CD4-positive, alpha-beta memory T cell (primary cell): ENCODE measurements at regions not wholly inside any gene's neighbourhood (a gene's known extent, or its start where the extent isn't known, plus 50 kb on each side); places are given as distances from the start of the nearest gene placed in this dataset.
A peak's percentile ranks its signal among the peaks of the same experiment; 100 is the strongest.

Experiments
- CTCF ChIA-PET: fragments of 350-600 bp; sonication (Branson Sonifier 250); formaldehyde crosslinking; loops from one replicate; lab custom pipeline; 2021; ENCODE audit warnings: inconsistent platforms; ENCODE audit not compliant: partially characterized antibody; lab: Charles Lee
- POLR2A ChIA-PET: fragments of 350-600 bp; sonication (Branson Sonifier 250); formaldehyde crosslinking; loops from one replicate; lab custom pipeline; 2021; ENCODE audit not compliant: partially characterized antibody; lab: Charles Lee
- DNase-seq, 5 donors: peaks; one replicate each; pipeline versions ENCODE4 v3.0.0 to v3.0.0-alpha.2; 2020 to 2022; ENCODE audit warnings: mixed read lengths in 1 of 5
- H3K27ac ChIP-seq: one replicate; pipeline ENCODE4 v1.7.0; 2013; ENCODE audit warnings: low read depth, low read length
- H3K27me3 ChIP-seq: 2 replicates; pipeline ENCODE4 v1.7.0; 2013; ENCODE audit warnings: mild to moderate bottlenecking, low read length, moderate library complexity; ENCODE audit not compliant: insufficient read depth
- H3K36me3 ChIP-seq: 2 replicates; pipeline ENCODE4 v1.7.0; 2013; ENCODE audit warnings: mild to moderate bottlenecking, low read length, moderate library complexity; ENCODE audit not compliant: insufficient read depth
- H3K4me1 ChIP-seq: 2 replicates; pipeline ENCODE4 v1.7.0; 2013; ENCODE audit warnings: mild to moderate bottlenecking, low read length, moderate library complexity; ENCODE audit not compliant: insufficient read depth
- H3K4me3 ChIP-seq, 2 donors: one replicate each; pipeline ENCODE4 v1.7.0; 2013; ENCODE audit warnings: low read length in 2 of 2, mild to moderate bottlenecking in 1 of 2
- H3K9me3 ChIP-seq, 2 donors: one replicate each; pipeline ENCODE4 v1.7.0; 2013; ENCODE audit warnings: low read length in 2 of 2, control low read depth in 1 of 2; ENCODE audit not compliant: control insufficient read depth in 1 of 2
- H3K27ac Mint-ChIP-seq, 7 donors: one replicate each; pipeline ENCODE4 v1.8.0; 2020 to 2021; ENCODE audit warnings: mixed read lengths in 7 of 7, mild to moderate bottlenecking in 6 of 7, inconsistent platforms in 3 of 7, moderate library complexity in 3 of 7
- H3K27me3 Mint-ChIP-seq, 2 donors: one replicate each; pipeline ENCODE4 v1.8.0; 2020 to 2021; ENCODE audit warnings: mixed read lengths in 2 of 2
- H3K36me3 Mint-ChIP-seq, 2 donors: one replicate each; pipeline ENCODE4 v1.8.0; 2020 to 2021; ENCODE audit warnings: mixed read lengths in 2 of 2, inconsistent platforms in 1 of 2, mild to moderate bottlenecking in 1 of 2
- H3K4me1 Mint-ChIP-seq, 4 donors: one replicate each; pipeline ENCODE4 v1.8.0; 2020 to 2021; ENCODE audit warnings: mixed read lengths in 4 of 4, mild to moderate bottlenecking in 1 of 4
- H3K4me3 Mint-ChIP-seq, 8 donors: one replicate each; pipeline ENCODE4 v1.8.0; 2020 to 2021; ENCODE audit warnings: mixed read lengths in 8 of 8, mild to moderate bottlenecking in 7 of 8, moderate library complexity in 6 of 8, inconsistent platforms in 3 of 8
- H3K9me3 Mint-ChIP-seq, 8 donors: one replicate each; pipeline ENCODE4 v1.8.0; 2020 to 2021; ENCODE audit warnings: mixed read lengths in 8 of 8, mild to moderate bottlenecking in 5 of 8, inconsistent platforms in 3 of 8, moderate library complexity in 1 of 8
- intact Hi-C: fragments of 100-400 bp; cut with micrococcal nuclease; formaldehyde crosslinking; loops from one replicate; pipeline ENCODE4 v1.15.1; 2023

DNA sequence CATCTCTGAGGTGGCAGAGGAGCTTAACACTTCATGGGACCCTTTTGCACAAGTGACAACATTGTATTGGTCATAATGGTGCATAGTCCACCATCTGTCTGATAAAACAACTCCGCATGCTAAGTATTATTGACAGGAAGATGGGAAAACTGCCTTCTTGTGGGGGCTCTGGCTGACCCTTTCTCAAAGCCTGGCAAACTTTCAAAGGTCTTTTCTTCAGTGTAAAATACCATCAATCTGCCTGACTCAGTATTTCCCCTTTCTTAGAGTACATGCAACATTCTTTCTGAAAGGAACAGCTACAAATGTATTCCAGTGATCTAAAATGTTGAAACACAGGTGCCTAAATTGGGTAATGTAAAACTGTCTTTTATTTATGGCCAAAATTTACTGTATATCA, 89.1 kb downstream of the NAA11 start:
- H3K27ac ChIP-seq, result no peak overlapping the region
- ChIA-PET POLR2A (no interaction called here), CTCF (no interaction called here)
- H3K27me3 Mint-ChIP-seq, result no peaks in the 10 kb centered on the region
- H3K4me1 Mint-ChIP-seq, result no peaks in the 10 kb centered on the region
- H3K27ac Mint-ChIP-seq, result no peak overlapping the region
- H3K36me3 ChIP-seq, result no peaks in the 10 kb centered on the region
- no peaks in the 10 kb centered on the region for H3K4me1 ChIP-seq
- DNase-seq, result no peak
- H3K27me3 ChIP-seq, result no peaks in the 10 kb centered on the region
- H3K36me3 Mint-ChIP-seq, result no peaks in the 10 kb centered on the region
- no peak overlapping the region for H3K4me3 Mint-ChIP-seq
- no peak overlapping the region for H3K4me3 ChIP-seq
- intact Hi-C loops, result no loop called here
- peaks cover 0 to 4% (median 1%) of the 10 kb centered on the region in 8 donors for H3K9me3 Mint-ChIP-seq
- no peaks in the 10 kb centered on the region for H3K9me3 ChIP-seq

GRCh38 chr4:79235095-79235494, 90.8 kb downstream of the NAA11 start:
- CTCF ChIA-PET, result no interaction called here
- H3K4me3 ChIP-seq, result no peak overlapping the region
- H3K36me3 Mint-ChIP-seq, result no peaks in the 10 kb centered on the region
- no peaks in the 10 kb centered on the region for H3K36me3 ChIP-seq
- no peaks in the 10 kb centered on the region for H3K27me3 Mint-ChIP-seq
- H3K4me3 Mint-ChIP-seq, result no peak overlapping the region
- H3K9me3 Mint-ChIP-seq, result peaks cover 0 to 4% (median 0%) of the 10 kb centered on the region in 8 donors
- no peaks in the 10 kb centered on the region for H3K9me3 ChIP-seq
- no peak overlapping the region for H3K27ac ChIP-seq
- no peak for DNase-seq
- H3K4me1 Mint-ChIP-seq, result no peaks in the 10 kb centered on the region
- H3K27ac Mint-ChIP-seq, result no peak overlapping the region
- intact Hi-C loops, result no loop called here
- H3K4me1 ChIP-seq, result no peaks in the 10 kb centered on the region
- H3K27me3 ChIP-seq, result no peaks in the 10 kb centered on the region
- POLR2A ChIA-PET, result no interaction called here

DNA sequence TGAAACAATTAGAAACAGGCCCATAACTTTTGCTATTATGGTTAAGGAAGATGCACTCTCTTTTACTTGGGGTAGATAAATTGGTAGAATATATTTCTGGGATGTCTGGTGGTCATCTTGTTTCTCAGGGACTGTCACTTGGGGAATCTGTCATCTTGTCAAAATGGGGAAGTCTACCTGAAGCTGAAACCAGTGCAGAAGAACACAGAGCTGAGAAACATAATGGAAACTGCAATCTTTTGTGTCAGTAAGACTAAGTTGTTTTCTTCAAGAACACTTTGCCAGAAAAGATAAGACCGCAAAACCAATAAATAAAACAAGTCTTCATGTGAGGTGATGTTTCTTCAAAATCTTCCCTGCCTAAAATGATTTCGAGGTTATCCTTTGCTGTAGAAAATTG, 92.0 kb downstream of the NAA11 start:
- H3K4me1 Mint-ChIP-seq, result no peaks in the 10 kb centered on the region
- Histone ChIP-seq H3K36me3 (no peaks in the 10 kb centered on the region), H3K4me3 (no peak overlapping the region), H3K27me3 (no peaks in the 10 kb centered on the region), H3K9me3 (no peaks in the 10 kb centered on the region), H3K27ac (no peak overlapping the region), H3K4me1 (no peaks in the 10 kb centered on the region)
- no peak overlapping the region for H3K4me3 Mint-ChIP-seq
- H3K27me3 Mint-ChIP-seq, result no peaks in the 10 kb centered on the region
- ChIA-PET CTCF (no interaction called here), POLR2A (no interaction called here)
- intact Hi-C loops, result no loop called here
- H3K36me3 Mint-ChIP-seq, result no peaks in the 10 kb centered on the region
- peaks cover 0 to 2% (median 0%) of the 10 kb centered on the region in 8 donors for H3K9me3 Mint-ChIP-seq
- no peak for DNase-seq
- H3K27ac Mint-ChIP-seq, result no peak overlapping the region

GRCh38 chr4:79232540-79232939, 93.3 kb downstream of the NAA11 start:
- Histone ChIP-seq H3K27ac (no peak overlapping the region), H3K9me3 (no peaks in the 10 kb centered on the region), H3K4me3 (no peak overlapping the region), H3K27me3 (no peaks in the 10 kb centered on the region), H3K4me1 (no peaks in the 10 kb centered on the region), H3K36me3 (no peaks in the 10 kb centered on the region)
- no peak overlapping the region for H3K4me3 Mint-ChIP-seq
- H3K36me3 Mint-ChIP-seq, result no peaks in the 10 kb centered on the region
- no peaks in the 10 kb centered on the region for H3K4me1 Mint-ChIP-seq
- no peak overlapping the region for H3K27ac Mint-ChIP-seq
- no peaks in the 10 kb centered on the region for H3K9me3 Mint-ChIP-seq
- intact Hi-C loops, result no loop called here
- ChIA-PET CTCF (no interaction called here), POLR2A (no interaction called here)
- DNase-seq, result no peak
- H3K27me3 Mint-ChIP-seq, result no peaks in the 10 kb centered on the region

GRCh38 chr4:79227860-79228259, 98.0 kb downstream of the NAA11 start:
- Histone ChIP-seq H3K27me3 (no peaks in the 10 kb centered on the region), H3K4me3 (no peak overlapping the region), H3K9me3 (no peaks in the 10 kb centered on the region), H3K4me1 (no peaks in the 10 kb centered on the region), H3K27ac (no peak overlapping the region), H3K36me3 (no peaks in the 10 kb centered on the region)
- H3K9me3 Mint-ChIP-seq, result peaks cover 0 to 14% (median 4%) of the 10 kb centered on the region in 8 donors
- intact Hi-C loops, result no loop called here
- no peaks in the 10 kb centered on the region for H3K4me1 Mint-ChIP-seq
- no peak overlapping the region for H3K4me3 Mint-ChIP-seq
- H3K36me3 Mint-ChIP-seq, result no peaks in the 10 kb centered on the region
- peak overlapping the region in 1 of 7 donors; percentile 18 for H3K27ac Mint-ChIP-seq
- CTCF ChIA-PET, result no interaction called here
- no peaks in the 10 kb centered on the region for H3K27me3 Mint-ChIP-seq
- DNase-seq, result no peak
- POLR2A ChIA-PET, result no interaction called here

DNA sequence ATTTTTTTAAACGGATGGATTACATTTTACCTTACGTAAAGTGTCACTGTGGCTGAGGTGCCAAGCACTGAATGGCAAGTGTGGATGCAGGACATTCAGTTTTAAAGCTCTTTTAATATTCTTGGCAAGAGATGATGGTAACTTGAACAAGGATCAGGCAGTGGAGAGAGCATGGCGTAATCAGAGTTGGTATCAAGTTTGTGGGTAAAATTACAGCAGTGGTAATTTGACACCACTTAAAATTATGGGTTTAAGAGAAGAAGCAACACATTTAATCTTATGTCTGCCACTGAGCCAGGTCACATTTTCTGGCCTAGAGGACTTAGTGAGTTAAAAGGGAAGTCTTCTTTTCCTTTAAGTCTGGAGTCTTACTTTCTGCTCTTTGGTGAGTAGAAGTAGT, 100.5 kb downstream of the NAA11 start:
- Histone ChIP-seq H3K4me1 (no peaks in the 10 kb centered on the region), H3K27me3 (no peaks in the 10 kb centered on the region), H3K36me3 (no peaks in the 10 kb centered on the region), H3K27ac (no peak overlapping the region), H3K4me3 (no peak overlapping the region), H3K9me3 (no peaks in the 10 kb centered on the region)
- Mint-ChIP-seq H3K27ac (no peak overlapping the region), H3K27me3 (no peaks in the 10 kb centered on the region), H3K4me1 (no peaks in the 10 kb centered on the region), H3K36me3 (no peaks in the 10 kb centered on the region), H3K9me3 (peaks cover 0 to 14% (median 4%) of the 10 kb centered on the region in 8 donors), H3K4me3 (no peak overlapping the region)
- ChIA-PET CTCF (no interaction called here), POLR2A (no interaction called here)
- DNase-seq, result no peak
- intact Hi-C loops, result no loop called here

- no peaks in the 10 kb centered on the region for H3K36me3 ChIP-seq
- H3K27ac ChIP-seq, result no peak overlapping the region
- Mint-ChIP-seq H3K36me3 (no peaks in the 10 kb centered on the region), H3K27ac (no peak overlapping the region), H3K9me3 (peaks cover 0 to 14% (median 6%) of the 10 kb centered on the region in 8 donors), H3K4me1 (no peaks in the 10 kb centered on the region), H3K27me3 (no peaks in the 10 kb centered on the region), H3K4me3 (no peak overlapping the region)
- H3K27me3 ChIP-seq, result no peaks in the 10 kb centered on the region
- H3K9me3 ChIP-seq, result no peaks in the 10 kb centered on the region
- POLR2A ChIA-PET, result no interaction called here
- CTCF ChIA-PET, result no interaction called here
- no peak overlapping the region for H3K4me3 ChIP-seq
- intact Hi-C loops, result no loop called here
- H3K4me1 ChIP-seq, result no peaks in the 10 kb centered on the region
- no peak for DNase-seq
Observed at GRCh38 chr4:79224777-79225104, 101.1 kb downstream of the NAA11 start.
